PC-9 (cell line): ENCODE measurements at regions not wholly inside any gene's neighbourhood (a gene's known extent, or its start where the extent isn't known, plus 50 kb on each side); places are given as distances from the start of the nearest gene placed in this dataset.
A peak's percentile ranks its signal among the peaks of the same experiment; 100 is the strongest.

ENCODE experiments used
- BruUV-seq: library from RNA; stranded (reverse); fragments of 400-500 nt; replicated peaks from 2 replicates; lab custom pipeline; 2021; lab: Mats Ljungman, UMichigan
- CTCF ChIA-PET: fragments of 300-600 bp; sonication (Branson Sonifier 250); formaldehyde crosslinking; loops from one replicate; lab custom pipeline; 2022; ENCODE audit warnings: antibody characterized with exemption; lab: Charles Lee
- POLR2A ChIA-PET: fragments of 300-600 bp; sonication (Branson Sonifier 250); formaldehyde crosslinking; loops from one replicate; lab custom pipeline; 2022; ENCODE audit warnings: antibody characterized with exemption; ENCODE audit not compliant: unreplicated experiment; lab: Charles Lee
- DNase-seq, 2 experiments: peaks; one replicate each; pipeline versions ENCODE4 v3.0.0 to v3.0.0-alpha.2; 2015 to 2022; ENCODE audit warnings: mixed read lengths in 1 of 2
- H2AFZ ChIP-seq: fragments of 200-600 bp; sonication (generic); 2 replicates; pipeline ENCODE4 v1.8.1; 2017; ENCODE audit warnings: antibody characterized with exemption
- H3F3A ChIP-seq: fragments of 200-600 bp; sonication (generic); 2 replicates; pipeline ENCODE4 v1.8.1; 2017; ENCODE audit warnings: antibody characterized with exemption, mild to moderate bottlenecking, low read depth; ENCODE audit not compliant: insufficient read depth
- H3K27ac ChIP-seq: fragments of 200-600 bp; sonication (generic); 2 replicates; pipeline ENCODE4 v1.6.1; 2016; ENCODE audit warnings: mixed run types
- H3K27me3 ChIP-seq: fragments of 200-600 bp; sonication (generic); 2 replicates; pipeline ENCODE4 v1.6.1; 2016; ENCODE audit warnings: low read depth, mixed run types; ENCODE audit not compliant: insufficient read depth
- H3K36me3 ChIP-seq: fragments of 200-600 bp; sonication (generic); 2 replicates; pipeline ENCODE4 v1.6.1; 2016; ENCODE audit warnings: low read depth, mixed run types
- H3K4me1 ChIP-seq: fragments of 200-600 bp; sonication (generic); replicated peaks from 2 replicates; pipeline ENCODE4 v1.6.1; 2016; ENCODE audit warnings: mixed run types; ENCODE audit not compliant: insufficient read depth
- H3K4me2 ChIP-seq: fragments of 200-600 bp; sonication (generic); 2 replicates; pipeline ENCODE4 v1.6.1; 2017; ENCODE audit warnings: mixed run types
- H3K4me3 ChIP-seq: fragments of 200-600 bp; sonication (generic); 2 replicates; pipeline ENCODE4 v1.6.1; 2016; ENCODE audit warnings: mixed run types
- H3K79me2 ChIP-seq: fragments of 200-600 bp; sonication (generic); 2 replicates; pipeline ENCODE4 v1.6.1; 2017; ENCODE audit warnings: low read depth, mixed run types
- H3K9me2 ChIP-seq: fragments of 200-600 bp; sonication (generic); 2 replicates; pipeline ENCODE4 v1.8.1; 2017; ENCODE audit warnings: mild to moderate bottlenecking; ENCODE audit not compliant: insufficient read depth
- H3K9me3 ChIP-seq: fragments of 200-600 bp; sonication (generic); 2 replicates; pipeline ENCODE4 v1.8.1; 2016; ENCODE audit warnings: low read depth; ENCODE audit not compliant: insufficient read depth
- H4K20me1 ChIP-seq: fragments of 200-600 bp; sonication (generic); 2 replicates; pipeline ENCODE4 v1.8.1; 2017; ENCODE audit not compliant: insufficient read depth
- CTCF ChIP-seq: fragments of 200-600 bp; sonication (generic); conservative IDR thresholded peaks from 2 replicates; pipeline ENCODE4 v1.6.1; 2017; ENCODE audit warnings: mixed run types, antibody characterized with exemption, mild to moderate bottlenecking, moderate library complexity
- EZH2 ChIP-seq: fragments of 200-600 bp; sonication (generic); IDR thresholded peaks from 2 replicates; pipeline ENCODE4 v1.8.0; 2017; ENCODE audit warnings: antibody characterized with exemption, low read depth
- intact Hi-C: fragments of 100-400 bp; cut with micrococcal nuclease; formaldehyde crosslinking; loops from one replicate; pipeline ENCODE4 v1.10.0; 2022; ENCODE audit not compliant: unreplicated experiment

DNA sequence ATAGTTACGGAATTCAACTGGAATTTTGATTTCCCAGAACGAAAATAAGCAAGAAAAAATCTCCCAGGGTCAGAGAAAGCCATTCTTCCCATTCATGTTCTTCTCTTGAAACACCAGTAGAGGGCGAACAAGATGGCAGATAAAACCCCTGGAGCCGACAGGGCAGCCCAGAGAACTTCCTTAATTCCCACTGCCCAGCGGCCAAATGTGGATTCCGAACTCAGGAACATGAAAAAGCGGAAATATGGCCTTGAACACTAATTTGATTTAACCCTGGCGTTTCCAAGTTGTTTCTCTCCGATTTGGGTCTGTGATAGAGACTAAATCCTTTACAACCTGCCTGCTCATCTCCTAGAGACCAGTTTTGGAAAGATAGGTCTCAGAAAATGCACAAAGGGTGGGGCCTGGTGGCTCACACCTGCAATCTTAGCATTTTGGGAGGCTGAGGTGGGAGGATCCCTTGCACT, 100.7 kb upstream of the WAC start:
- Histone ChIP-seq H2AFZ (no peak overlapping the region), H3K27me3 (no peaks in the 10 kb centered on the region), H3K36me3 (no peaks in the 10 kb centered on the region), H3K4me2 (no peak overlapping the region), H3K27ac (no peak overlapping the region), H3K9me3 (no peaks in the 10 kb centered on the region), H4K20me1 (no peaks in the 10 kb centered on the region), H3F3A (no peaks in the 10 kb centered on the region), H3K4me3 (no peak overlapping the region), H3K9me2 (no peaks in the 10 kb centered on the region), H3K4me1 (no peaks in the 10 kb centered on the region), H3K79me2 (no peaks in the 10 kb centered on the region)
- ChIA-PET CTCF (interaction anchor here (0.7 kb wide), 2 partner anchors 505 to 1236 kb away, joined by 6 read pairs; no protein-coding TSS in a partner anchor), POLR2A (no interaction called here)
- intact Hi-C loops = loop anchor here (2.0 to 10.0 kb wide), 4 partner anchors 101 to 1015 kb away; partner anchors contain the start of gene WAC
- BruUV-seq = no TSS peak
- TF ChIP-seq CTCF (peak; percentile 75), EZH2 (no peak)
- peak; percentile 45 to 58 for DNase-seq

DNA sequence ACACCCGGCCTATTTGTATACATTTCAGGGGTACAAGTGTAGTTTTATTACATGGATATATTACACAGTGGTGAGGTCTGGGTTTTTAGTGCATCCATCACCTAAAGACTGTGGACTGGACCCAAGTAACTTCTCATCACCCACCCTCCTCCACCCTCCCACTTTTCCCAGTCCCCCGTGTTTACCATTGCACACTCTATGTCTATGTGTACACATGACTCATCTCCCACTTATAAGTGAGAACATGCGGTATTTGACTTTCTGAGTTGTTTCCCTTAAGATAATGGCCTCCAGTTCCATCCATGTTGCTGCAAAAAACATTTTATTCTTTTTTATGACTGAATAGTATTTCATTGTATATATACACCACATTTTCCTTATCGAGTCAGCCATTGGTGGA, 98.9 kb upstream of the WAC start:
- no peak overlapping the region for H3K27ac ChIP-seq
- no peak for TF ChIP-seq EZH2
- TF ChIP-seq CTCF = no peak
- H3K9me3 ChIP-seq = no peaks in the 10 kb centered on the region
- H3K4me2 ChIP-seq = no peak overlapping the region
- H3K9me2 ChIP-seq = no peaks in the 10 kb centered on the region
- no peak overlapping the region for H2AFZ ChIP-seq
- intact Hi-C loops = loop anchor here (5.0 to 10.0 kb wide), 3 partner anchors 151 to 1013 kb away; no protein-coding TSS in a partner anchor
- ChIA-PET CTCF (no interaction called here), POLR2A (no interaction called here)
- no peaks in the 10 kb centered on the region for H3K27me3 ChIP-seq
- no peak overlapping the region for H3K4me3 ChIP-seq
- H3F3A ChIP-seq = no peaks in the 10 kb centered on the region
- H4K20me1 ChIP-seq = no peaks in the 10 kb centered on the region
- no peaks in the 10 kb centered on the region for H3K36me3 ChIP-seq
- H3K4me1 ChIP-seq = no peaks in the 10 kb centered on the region
- no TSS peak for BruUV-seq
- no peaks in the 10 kb centered on the region for H3K79me2 ChIP-seq
- no peak for DNase-seq

- Histone ChIP-seq H3K9me3 (no peaks in the 10 kb centered on the region), H3K27me3 (0 out of 2 replicates have a peak, but pooled peaks cover 5% of the 10 kb centered on the region), H3K79me2 (no peaks in the 10 kb centered on the region), H3F3A (no peaks in the 10 kb centered on the region), H3K4me2 (no peak overlapping the region), H3K27ac (no peak overlapping the region), H3K4me3 (no peak overlapping the region), H3K4me1 (no peaks in the 10 kb centered on the region), H3K9me2 (no peaks in the 10 kb centered on the region), H3K36me3 (no peaks in the 10 kb centered on the region), H4K20me1 (no peaks in the 10 kb centered on the region), H2AFZ (no peak overlapping the region)
- DNase-seq = no peak
- no TSS peak for BruUV-seq
- TF ChIP-seq EZH2 = no peak
- no peak for TF ChIP-seq CTCF
- POLR2A ChIA-PET = no interaction called here
- CTCF ChIA-PET = no interaction called here
- intact Hi-C loops = no loop called here
Measured at GRCh38 chr10:28442403-28442802, 90.5 kb upstream of the WAC start.
